Hepatocyte (in vitro differentiated cells): ENCODE measurements at regions not wholly inside any gene's neighbourhood (a gene's known extent, or its start where the extent isn't known, plus 50 kb on each side); places are given as distances from the start of the nearest gene placed in this dataset. TPM values are rescaled to one million over a fixed set of nuclear protein-coding genes. Genes with fewer than 3 reads are reported as not detected.
"Not testable (repeated sequence)": the region's sequence is repeated elsewhere in the genome, so short reads cannot be mapped to it uniquely, and the experiment has no call there.

Experiments used
- DNase-seq: peaks from one replicate; pipeline ENCODE4 v3.0.0-alpha.2; 2016; ENCODE audit warnings: low spot score
- H2AFZ ChIP-seq: fragments of 200-600 bp; sonication (generic); 2 replicates; pipeline ENCODE4 v1.6.0; 2016; ENCODE audit warnings: antibody characterized with exemption, mild to moderate bottlenecking
- H3K27ac ChIP-seq: fragments of 200-600 bp; sonication (generic); 2 replicates; pipeline ENCODE4 v1.5.1; 2016; ENCODE audit warnings: mild to moderate bottlenecking
- H3K27me3 ChIP-seq: fragments of 200-600 bp; sonication (generic); 2 replicates; pipeline ENCODE4 v1.6.1; 2016
- H3K36me3 ChIP-seq: fragments of 200-600 bp; sonication (generic); replicated peaks from 2 replicates; pipeline ENCODE4 v1.5.1; 2016; ENCODE audit warnings: low read depth; ENCODE audit not compliant: insufficient read depth
- H3K4me1 ChIP-seq: fragments of 200-600 bp; sonication (generic); 2 replicates; pipeline ENCODE4 v1.5.1; 2016; ENCODE audit warnings: mild to moderate bottlenecking, moderate library complexity; ENCODE audit not compliant: insufficient read depth
- H3K4me2 ChIP-seq: fragments of 200-600 bp; sonication (generic); 2 replicates; pipeline ENCODE4 v1.6.0; 2016
- H3K4me3 ChIP-seq: fragments of 200-600 bp; sonication (generic); 2 replicates; pipeline ENCODE4 v1.5.1; 2016; ENCODE audit warnings: mild to moderate bottlenecking
- H3K79me2 ChIP-seq: fragments of 200-600 bp; sonication (generic); 2 replicates; pipeline ENCODE4 v1.6.0; 2017; ENCODE audit warnings: mild to moderate bottlenecking
- H3K9me2 ChIP-seq: fragments of 200-600 bp; sonication (generic); replicated peaks from 2 replicates; pipeline ENCODE4 v1.6.0; 2017; ENCODE audit warnings: mild to moderate bottlenecking; ENCODE audit not compliant: insufficient read depth
- H3K9me3 ChIP-seq: fragments of 200-600 bp; sonication (generic); 2 replicates; pipeline ENCODE4 v1.5.1; 2016; ENCODE audit warnings: low read depth, mild to moderate bottlenecking
- H4K20me1 ChIP-seq: fragments of 200-600 bp; sonication (generic); 2 replicates; pipeline ENCODE4 v1.6.0; 2016; ENCODE audit warnings: mild to moderate bottlenecking; ENCODE audit not compliant: insufficient read depth, poor library complexity, severe bottlenecking
- WGBS: methylation state at CpG from one replicate; pipeline ENCODE4 v1.1.6; 2016; ENCODE audit warnings: low lambda C conversion rate; ENCODE audit errors: missing lambda C conversion rate; 5-methylcytosine and 5-hydroxymethylcytosine counted together
- microRNA-seq: library from miRNA; unstranded; fragments of <30 nt; microRNA quantifications from one replicate; pipeline ENCODE4, GENCODE V29; 2017
- small RNA-seq: library from RNA; depleted of rRNA; stranded (forward); fragments of <200 nt; gene quantifications from one replicate; pipeline ENCODE3, GENCODE V24; 2014

- not testable (repeated sequence) for H3K9me3 ChIP-seq, H3K4me1 ChIP-seq, H3K27me3 ChIP-seq, H2AFZ ChIP-seq, H3K27ac ChIP-seq, H3K9me2 ChIP-seq, H3K4me2 ChIP-seq, H4K20me1 ChIP-seq, H3K36me3 ChIP-seq, H3K79me2 ChIP-seq, H3K4me3 ChIP-seq, DNase-seq
- 94% methylated on average over 8 of the region's 8 CpGs for WGBS
Measured at GRCh38 chr15:101965860-101966259, 153.9 kb downstream of the OR4F15 start.

- H4K20me1 ChIP-seq, H3K4me2 ChIP-seq, H3K9me3 ChIP-seq, DNase-seq, H3K9me2 ChIP-seq, H3K4me1 ChIP-seq, H2AFZ ChIP-seq, H3K4me3 ChIP-seq, H3K79me2 ChIP-seq, H3K36me3 ChIP-seq, H3K27me3 ChIP-seq, H3K27ac ChIP-seq: not testable (repeated sequence)
- 96% methylated on average over 3 of the region's 5 CpGs for WGBS
Measured at GRCh38 chr15:101967364-101967763, 155.4 kb downstream of the OR4F15 start.

- not testable (repeated sequence) for H3K79me2 ChIP-seq, H3K9me2 ChIP-seq, H3K36me3 ChIP-seq, H3K4me2 ChIP-seq, H4K20me1 ChIP-seq, H3K27ac ChIP-seq, DNase-seq, H3K4me1 ChIP-seq, H3K9me3 ChIP-seq, H3K27me3 ChIP-seq, H3K4me3 ChIP-seq, H2AFZ ChIP-seq
- 57% methylated on average over 4 of the region's 6 CpGs for WGBS
Measured at GRCh38 chr15:101970605-101971004, 158.6 kb downstream of the OR4F15 start.

GRCh38 chr15:101977281-101977680, 165.3 kb downstream of the OR4F15 start:
- not testable (repeated sequence) for H3K36me3 ChIP-seq, H3K79me2 ChIP-seq, H2AFZ ChIP-seq, H3K9me2 ChIP-seq, H3K4me3 ChIP-seq, H3K4me2 ChIP-seq, H3K27me3 ChIP-seq, DNase-seq, H3K27ac ChIP-seq, H4K20me1 ChIP-seq, H3K9me3 ChIP-seq, H3K4me1 ChIP-seq
- WGBS, result no CpG with 5 or more reads among the region's 8 CpGs

GRCh38 chr15:101980206-101980910, 168.4 kb downstream of the OR4F15 start:
- not testable (repeated sequence) for H3K9me3 ChIP-seq, H3K4me1 ChIP-seq, H3K27me3 ChIP-seq, H3K36me3 ChIP-seq, H3K27ac ChIP-seq, H3K79me2 ChIP-seq, H3K4me3 ChIP-seq, H3K9me2 ChIP-seq, H4K20me1 ChIP-seq, H3K4me2 ChIP-seq, DNase-seq, H2AFZ ChIP-seq
- WGBS, result 94% methylated on average over 24 of the region's 53 CpGs

Small RNA genes in the stretch of these regions (microRNA-seq; reads per million reads assigned to microRNA genes)
- gene MIR1302-10, result not detected
- not detected for gene MIR6859-3

Small RNA genes in the stretch of these regions (small RNA-seq; reads per million reads assigned to genes)
- gene AC140725.2, result not detected
- not detected for gene MIR6859-3
